Putamen (tissue), 1 donor: ENCODE measurements at regions not wholly inside any gene's neighbourhood (a gene's known extent, or its start where the extent isn't known, plus 50 kb on each side); places are given as distances from the start of the nearest gene placed in this dataset.

Experiments
- DNase-seq: peaks from one replicate; pipeline ENCODE4 v3.0.0-alpha.2; 2016; ENCODE audit warnings: low spot score

DNA sequence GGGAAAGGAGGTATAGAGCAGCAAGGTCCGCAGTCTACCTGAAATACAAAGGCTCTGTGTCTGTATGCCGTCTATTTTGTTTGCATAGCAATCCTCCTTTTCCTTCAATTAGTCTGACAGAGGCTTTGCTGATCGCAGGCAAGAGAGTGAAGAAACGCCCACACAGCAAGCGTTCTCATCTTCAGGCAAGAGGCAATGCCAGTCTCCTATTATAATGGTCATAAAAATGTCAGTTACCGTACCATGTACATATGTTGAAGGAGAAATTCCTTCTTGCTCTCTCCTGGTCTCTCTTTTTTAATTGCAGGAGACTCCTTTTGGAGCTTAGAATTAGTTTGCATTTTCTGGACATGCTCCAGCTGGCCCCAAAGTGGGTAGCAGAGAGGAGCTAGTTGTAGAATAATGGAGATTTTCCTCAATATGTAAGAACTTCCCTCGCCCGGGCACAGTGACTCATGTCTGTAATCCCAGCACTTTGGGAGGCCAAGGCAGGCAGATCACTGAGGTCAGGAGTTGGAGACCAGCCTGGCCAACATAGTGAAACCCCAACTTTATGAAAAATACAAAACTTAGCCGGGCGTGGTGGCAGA is 139.5 kb downstream of the PFKFB3 start:
- no peak for DNase-seq

DNA sequence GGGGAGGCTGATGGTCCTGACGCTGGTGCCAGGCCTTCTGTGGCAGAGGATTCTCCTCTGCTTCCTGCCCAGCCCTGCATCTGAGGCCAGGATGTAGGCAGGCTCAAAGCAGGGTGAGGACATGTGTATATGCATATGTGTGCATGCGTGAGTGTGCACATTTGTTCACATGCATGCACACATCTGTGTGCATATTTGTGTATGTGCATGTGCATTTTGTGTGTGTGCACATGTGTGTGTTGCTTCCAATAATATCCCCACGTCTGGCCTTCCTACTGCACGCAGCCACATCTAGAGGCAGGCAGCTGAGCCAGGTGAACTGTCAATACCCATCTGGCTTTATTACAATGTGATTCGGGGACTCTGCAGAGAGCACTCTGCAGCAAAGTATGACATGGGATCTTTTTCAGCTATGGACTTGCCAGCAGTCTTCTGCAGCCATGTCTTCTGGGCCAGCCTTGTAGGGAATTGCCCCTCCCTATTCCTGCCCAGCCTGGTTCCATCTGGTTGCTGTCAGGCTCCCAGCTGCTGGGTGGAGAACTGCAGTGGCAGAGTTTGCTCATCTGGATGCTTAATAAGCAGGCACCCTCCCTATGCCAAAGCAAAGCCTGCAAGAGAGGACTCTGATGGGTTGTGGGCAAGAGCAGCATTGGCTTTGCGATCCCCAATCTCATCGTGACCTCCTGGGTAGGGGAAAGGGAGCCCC is 140.7 kb downstream of the PFKFB3 start:
- no peak for DNase-seq

DNA sequence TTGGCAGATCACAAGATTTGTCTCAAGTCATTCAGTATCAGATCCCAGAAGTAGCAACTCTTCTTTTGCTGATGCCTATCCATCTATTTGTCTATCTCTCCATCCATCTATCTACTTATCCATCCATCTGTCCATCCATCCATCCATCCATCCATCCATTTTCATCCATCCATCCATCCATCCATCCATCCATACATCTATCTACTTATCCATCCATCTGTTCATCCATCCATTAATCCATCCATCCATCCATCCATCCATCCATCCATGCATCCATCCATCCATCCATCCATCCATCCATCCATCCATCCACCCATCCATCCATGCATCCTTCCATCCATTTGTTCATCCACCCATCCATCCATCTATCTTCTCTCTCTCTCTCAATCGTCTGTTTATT is 142.7 kb downstream of the PFKFB3 start:
- DNase-seq: no peak

- no peak for DNase-seq
Observed at GRCh38 chr10:6346631-6347030, 143.9 kb downstream of the PFKFB3 start.

- DNase-seq: peak; percentile 15
Observed at GRCh38 chr10:6347391-6347951, 144.7 kb downstream of the PFKFB3 start.

- peak; percentile 82 for DNase-seq
Observed at GRCh38 chr10:6348096-6348874, 145.6 kb downstream of the PFKFB3 start.

GRCh38 chr10:6349846-6350535 is 147.3 kb downstream of the PFKFB3 start:
- no peak for DNase-seq

DNA sequence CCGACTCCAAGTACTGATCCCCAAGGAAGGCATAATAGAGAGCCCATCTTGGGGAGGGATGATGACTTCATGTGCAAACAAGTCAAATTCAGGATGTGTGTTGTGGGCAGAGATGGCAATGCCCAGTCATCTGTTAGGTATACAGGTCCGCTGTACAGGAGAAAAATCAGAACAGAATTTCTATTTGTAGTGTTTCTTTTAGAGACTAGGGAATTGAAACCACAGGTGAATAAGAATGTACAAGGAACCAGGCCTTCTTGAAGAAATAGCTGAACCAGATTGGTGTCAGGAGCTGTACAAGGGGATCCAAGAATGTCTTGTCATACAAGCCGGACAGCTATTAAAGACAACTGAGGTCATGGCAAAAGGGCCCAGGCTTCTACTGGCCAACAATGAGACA is 147.9 kb downstream of the PFKFB3 start:
- DNase-seq: no peak

DNA sequence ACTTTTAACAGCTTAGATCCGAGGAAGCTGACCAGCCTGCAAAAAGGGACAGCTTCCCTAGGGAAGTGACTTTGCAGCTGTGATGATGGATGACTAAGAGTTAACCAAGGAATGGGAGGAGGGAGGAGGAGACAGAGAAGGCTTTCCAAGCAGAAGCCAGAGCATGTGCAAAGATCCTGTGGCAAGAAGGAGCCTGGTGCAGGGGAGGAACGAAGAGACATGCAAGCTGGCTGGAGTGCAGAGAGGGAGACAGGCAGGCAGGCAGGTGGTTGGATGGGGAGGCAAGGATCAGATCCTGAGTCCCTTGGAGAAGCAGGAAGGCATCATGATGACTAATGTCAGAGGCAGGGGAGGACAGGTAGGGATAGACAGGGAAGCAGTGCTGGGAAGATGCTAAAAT is 148.8 kb downstream of the PFKFB3 start:
- no peak for DNase-seq

DNA sequence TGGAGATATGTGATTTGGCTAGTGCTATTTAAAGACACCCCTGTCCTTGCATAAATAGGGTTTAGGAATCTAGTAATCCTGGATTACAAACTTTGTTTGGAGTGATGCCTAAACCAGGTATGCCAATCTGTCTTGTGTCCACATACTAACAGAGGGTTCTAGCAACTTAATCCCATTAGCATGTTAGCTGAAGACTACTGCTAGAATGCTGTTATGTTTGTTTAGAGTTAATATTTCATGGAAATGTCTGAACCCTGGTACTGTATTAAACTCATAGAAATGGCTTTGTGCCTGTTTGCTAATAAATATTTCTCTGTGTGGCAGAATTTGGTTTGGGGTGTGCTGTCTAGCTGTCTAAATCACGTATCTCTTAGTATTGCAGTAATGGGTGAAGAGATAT is 150.8 kb downstream of the PFKFB3 start:
- DNase-seq: no peak

GRCh38 chr10:6354168-6354772 is 151.5 kb downstream of the PFKFB3 start:
- DNase-seq: no peak

GRCh38 chr10:6356280-6356793 is 153.6 kb downstream of the PFKFB3 start:
- DNase-seq: no peak

- no peak for DNase-seq
Observed at GRCh38 chr10:6361869-6362268, 159.1 kb downstream of the PFKFB3 start.

- no peak for DNase-seq
Observed at GRCh38 chr10:6362879-6363278, 160.1 kb downstream of the PFKFB3 start.

DNA sequence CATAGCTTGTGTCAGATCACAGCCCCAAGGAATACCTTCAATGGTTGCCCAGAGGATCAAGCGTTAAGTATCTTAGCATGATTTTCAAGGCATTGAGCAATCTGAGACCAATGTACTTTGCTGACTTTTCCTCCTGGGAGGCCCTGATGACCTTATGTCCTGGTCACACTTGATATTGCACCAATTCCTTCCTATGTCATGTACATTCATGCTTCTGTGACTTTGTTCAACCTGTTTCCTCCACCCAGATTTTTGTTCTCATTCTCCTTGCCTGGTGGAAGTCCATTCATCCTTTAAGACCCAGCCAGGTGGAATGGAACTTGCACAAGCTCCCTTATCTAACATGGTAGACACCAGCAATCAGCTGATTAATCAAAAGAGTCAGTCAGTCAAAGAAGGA is 160.8 kb downstream of the PFKFB3 start:
- DNase-seq: no peak

- no peak for DNase-seq
Observed at GRCh38 chr10:6364283-6364682, 161.6 kb downstream of the PFKFB3 start.

DNA sequence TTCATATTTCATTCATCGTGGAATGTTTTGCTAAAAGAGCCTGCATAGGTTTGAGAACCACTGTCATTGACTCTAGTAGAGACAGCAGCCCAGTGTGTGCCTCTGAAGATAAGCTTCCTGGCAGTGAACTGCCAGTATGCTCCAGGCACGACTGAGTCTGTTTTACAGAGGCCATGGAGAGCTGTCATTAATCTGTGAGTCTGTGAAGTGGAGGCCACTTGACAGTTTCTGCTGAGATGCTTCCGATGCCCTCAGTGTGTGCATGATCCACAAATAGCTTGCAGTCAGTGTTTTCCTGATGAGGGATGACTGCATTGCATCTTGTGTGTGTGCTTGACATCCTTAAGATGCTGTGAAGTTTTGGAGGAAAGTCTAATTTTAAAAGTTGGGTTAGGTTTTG is 162.2 kb downstream of the PFKFB3 start:
- no peak for DNase-seq

DNA sequence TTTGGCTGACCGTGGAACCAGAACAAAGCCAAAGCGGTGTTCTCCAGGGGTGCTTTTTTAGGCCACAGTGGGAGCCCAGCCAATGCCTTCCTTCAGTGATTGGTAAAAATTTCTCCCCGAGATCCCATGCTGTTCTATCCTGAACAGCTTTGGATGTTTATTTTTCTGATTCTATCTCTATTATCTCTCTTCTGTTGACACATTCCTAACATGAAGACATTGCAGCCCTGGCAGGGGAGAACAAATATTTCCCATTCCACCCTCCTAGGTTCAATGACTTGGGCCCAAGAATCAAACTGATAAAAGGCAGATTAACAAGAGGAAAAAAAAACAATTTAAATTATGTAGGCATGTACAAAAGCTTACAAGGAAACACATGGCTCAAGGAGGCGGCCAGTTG is 162.7 kb downstream of the PFKFB3 start:
- no peak for DNase-seq
